Panc1 (cell line): ENCODE measurements at regions not wholly inside any gene's neighbourhood (a gene's known extent, or its start where the extent isn't known, plus 50 kb on each side); places are given as distances from the start of the nearest gene placed in this dataset.

Experiments
- POLR2AphosphoS5 ChIP-seq: IDR thresholded peaks from 2 replicates; pipeline ENCODE4 v1.6.1; 2012; ENCODE audit warnings: mild to moderate bottlenecking, low read depth, low read length, moderate library complexity
- TCF7L2 ChIP-seq: IDR thresholded peaks from 2 replicates; pipeline ENCODE4 v1.6.1; 2011; ENCODE audit warnings: mild to moderate bottlenecking, low read depth, low read length, inconsistent platforms
- TF ChIP-seq, protein P1 (sequence below): fragments of 450-650 bp; IDR thresholded peaks from 2 replicates; pipeline ENCODE4 v1.5.1; 2017; ENCODE audit warnings: mild to moderate bottlenecking
- TF ChIP-seq, protein P2 (sequence below), 2 experiments: IDR thresholded peaks; 2 replicates each; pipeline ENCODE4 v1.6.1; 2011 to 2012; ENCODE audit warnings: low read depth in 2 of 2, control low read depth in 1 of 2, low read length in 1 of 2, mild to moderate bottlenecking in 1 of 2, moderate library complexity in 1 of 2; ENCODE audit not compliant: insufficient read depth in 1 of 2

DNA sequence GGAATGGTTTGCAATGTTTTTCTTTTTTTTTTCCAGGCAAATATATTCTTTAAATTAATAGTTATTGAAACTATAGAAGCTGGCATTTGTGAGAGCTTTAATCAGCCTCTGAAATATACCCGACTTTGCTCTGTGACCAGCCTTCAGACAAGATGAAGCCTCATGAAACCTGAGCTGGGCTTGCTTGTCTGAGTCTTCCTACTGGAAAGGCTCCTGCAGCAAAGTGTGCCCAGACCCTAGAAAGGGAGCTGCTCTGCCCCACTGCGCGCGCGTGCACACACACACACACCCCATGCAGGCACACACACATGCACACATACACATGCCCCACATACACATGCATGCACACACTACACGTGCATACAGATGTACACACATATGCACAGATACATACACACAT is 203.3 kb upstream of the NT5C1B start:
- no peak for TF ChIP-seq TCF7L2
- TF ChIP-seq, protein P1, sequence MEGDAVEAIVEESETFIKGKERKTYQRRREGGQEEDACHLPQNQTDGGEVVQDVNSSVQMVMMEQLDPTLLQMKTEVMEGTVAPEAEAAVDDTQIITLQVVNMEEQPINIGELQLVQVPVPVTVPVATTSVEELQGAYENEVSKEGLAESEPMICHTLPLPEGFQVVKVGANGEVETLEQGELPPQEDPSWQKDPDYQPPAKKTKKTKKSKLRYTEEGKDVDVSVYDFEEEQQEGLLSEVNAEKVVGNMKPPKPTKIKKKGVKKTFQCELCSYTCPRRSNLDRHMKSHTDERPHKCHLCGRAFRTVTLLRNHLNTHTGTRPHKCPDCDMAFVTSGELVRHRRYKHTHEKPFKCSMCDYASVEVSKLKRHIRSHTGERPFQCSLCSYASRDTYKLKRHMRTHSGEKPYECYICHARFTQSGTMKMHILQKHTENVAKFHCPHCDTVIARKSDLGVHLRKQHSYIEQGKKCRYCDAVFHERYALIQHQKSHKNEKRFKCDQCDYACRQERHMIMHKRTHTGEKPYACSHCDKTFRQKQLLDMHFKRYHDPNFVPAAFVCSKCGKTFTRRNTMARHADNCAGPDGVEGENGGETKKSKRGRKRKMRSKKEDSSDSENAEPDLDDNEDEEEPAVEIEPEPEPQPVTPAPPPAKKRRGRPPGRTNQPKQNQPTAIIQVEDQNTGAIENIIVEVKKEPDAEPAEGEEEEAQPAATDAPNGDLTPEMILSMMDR = no peak
- TF ChIP-seq, protein P2, sequence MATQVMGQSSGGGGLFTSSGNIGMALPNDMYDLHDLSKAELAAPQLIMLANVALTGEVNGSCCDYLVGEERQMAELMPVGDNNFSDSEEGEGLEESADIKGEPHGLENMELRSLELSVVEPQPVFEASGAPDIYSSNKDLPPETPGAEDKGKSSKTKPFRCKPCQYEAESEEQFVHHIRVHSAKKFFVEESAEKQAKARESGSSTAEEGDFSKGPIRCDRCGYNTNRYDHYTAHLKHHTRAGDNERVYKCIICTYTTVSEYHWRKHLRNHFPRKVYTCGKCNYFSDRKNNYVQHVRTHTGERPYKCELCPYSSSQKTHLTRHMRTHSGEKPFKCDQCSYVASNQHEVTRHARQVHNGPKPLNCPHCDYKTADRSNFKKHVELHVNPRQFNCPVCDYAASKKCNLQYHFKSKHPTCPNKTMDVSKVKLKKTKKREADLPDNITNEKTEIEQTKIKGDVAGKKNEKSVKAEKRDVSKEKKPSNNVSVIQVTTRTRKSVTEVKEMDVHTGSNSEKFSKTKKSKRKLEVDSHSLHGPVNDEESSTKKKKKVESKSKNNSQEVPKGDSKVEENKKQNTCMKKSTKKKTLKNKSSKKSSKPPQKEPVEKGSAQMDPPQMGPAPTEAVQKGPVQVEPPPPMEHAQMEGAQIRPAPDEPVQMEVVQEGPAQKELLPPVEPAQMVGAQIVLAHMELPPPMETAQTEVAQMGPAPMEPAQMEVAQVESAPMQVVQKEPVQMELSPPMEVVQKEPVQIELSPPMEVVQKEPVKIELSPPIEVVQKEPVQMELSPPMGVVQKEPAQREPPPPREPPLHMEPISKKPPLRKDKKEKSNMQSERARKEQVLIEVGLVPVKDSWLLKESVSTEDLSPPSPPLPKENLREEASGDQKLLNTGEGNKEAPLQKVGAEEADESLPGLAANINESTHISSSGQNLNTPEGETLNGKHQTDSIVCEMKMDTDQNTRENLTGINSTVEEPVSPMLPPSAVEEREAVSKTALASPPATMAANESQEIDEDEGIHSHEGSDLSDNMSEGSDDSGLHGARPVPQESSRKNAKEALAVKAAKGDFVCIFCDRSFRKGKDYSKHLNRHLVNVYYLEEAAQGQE (IDR thresholded peaks at IDR 0.05; ENCODE audit: insufficient read depth in 1 of 2, low read depth in 2 of 2, low read length in 1 of 2) = no peak
- no peak for TF ChIP-seq POLR2AphosphoS5
